Cerebellar nuclear complex (tissue), 1 donor: ENCODE measurements at regions not wholly inside any gene's neighbourhood (a gene's known extent, or its start where the extent isn't known, plus 50 kb on each side); places are given as distances from the start of the nearest gene placed in this dataset.

Experiments used
- DNase-seq, 2 experiments: peaks; one replicate each; lab custom pipeline; 2025; lab: John Stamatoyannopoulos, UW

DNA sequence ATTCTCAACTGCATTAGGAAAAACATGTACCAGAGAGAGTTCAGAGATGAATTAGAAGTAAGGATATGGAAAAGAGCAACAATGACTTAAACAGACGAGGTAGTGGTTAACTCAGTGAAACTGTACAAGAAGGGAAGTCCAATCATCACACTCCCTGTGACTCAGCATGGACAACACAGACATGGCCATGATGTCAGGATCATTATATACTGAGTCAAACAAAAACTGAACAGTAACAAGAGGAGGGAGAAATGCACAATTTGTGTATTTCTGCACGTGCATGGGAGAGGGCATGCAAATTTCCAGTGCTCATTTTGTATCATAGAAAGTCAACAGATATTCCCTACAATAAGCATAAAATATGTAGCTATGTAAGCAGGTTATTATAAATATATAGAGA is 1037.8 kb downstream of the BCL11B start:
- DNase-seq: no peak

DNA sequence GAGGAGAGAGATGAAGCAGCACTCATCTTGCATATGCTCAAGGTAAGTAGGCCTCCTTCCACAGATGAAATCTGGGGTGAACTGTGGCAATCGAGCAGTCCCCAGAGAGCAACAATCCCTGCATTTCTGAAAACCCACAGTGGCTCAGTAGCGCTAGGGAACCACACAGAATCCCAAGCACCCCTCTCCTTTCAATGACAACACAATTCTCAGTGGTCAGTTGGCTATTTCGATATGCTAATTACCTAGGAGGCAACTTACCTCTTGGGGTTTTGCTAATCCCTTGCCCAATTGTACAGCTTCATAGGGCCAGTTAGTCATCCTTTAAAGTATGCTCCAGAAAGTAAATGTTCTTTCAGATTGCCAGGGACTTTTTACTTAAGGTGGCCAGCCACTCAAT is 1035.7 kb downstream of the BCL11B start:
- DNase-seq: no peak

DNA sequence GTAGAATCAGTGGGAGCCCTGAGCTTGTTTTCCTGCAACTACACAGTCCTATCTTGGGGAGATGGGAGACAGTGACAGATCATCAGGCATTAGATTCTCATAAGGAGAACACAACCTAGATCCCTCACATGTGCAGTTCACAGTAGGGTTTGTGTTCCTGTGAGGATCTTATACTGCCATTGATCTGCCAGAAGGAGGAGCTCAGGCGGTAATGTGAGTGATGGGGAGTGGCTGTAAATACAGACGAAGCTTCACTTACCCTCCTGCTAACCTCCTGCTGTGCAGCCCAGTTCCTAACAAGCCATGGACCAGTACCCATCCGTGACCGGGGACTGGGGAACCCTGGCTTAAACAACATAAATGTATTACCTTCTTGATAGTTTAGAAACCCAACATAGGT is 1034.1 kb downstream of the BCL11B start:
- no peak for DNase-seq

DNA sequence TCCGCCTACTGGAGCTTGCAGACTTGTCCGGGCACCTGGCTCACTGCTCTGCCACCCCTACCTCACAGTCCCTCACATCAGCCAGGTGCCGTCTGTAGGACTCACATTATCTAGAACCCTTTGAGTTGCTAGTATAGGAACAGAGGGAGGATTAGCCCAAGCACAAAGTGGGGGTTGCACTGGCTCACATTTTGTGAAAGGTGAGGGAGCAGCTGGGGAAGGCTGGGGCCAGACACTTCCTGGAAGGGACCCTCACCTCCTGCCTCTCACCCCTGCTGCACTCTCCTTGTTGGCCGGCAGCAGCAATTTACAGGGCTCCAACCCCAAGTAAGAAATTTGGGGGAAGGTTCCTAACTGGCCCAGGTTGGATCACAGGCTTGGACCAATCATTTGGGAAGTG is 1031.6 kb downstream of the BCL11B start:
- no peak for DNase-seq

DNA sequence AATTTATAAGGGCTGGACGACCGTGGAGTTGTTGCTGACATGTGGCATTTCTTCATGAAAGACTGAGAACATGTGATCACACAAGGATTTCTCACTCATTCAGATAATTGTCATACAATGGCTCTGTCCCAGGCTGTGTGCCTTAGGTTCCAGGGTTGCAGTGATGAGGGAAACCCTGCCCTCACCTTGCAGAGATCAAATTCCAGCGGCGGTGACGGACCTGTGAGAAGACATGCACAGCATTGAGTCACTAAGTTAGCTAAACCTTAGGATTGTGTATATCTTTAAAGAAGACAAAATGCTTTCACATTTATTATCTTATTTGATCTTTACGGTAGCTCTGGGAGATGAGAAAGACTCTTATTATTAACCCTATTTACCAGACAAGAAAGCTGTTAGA is 1029.1 kb downstream of the BCL11B start:
- no peak for DNase-seq

DNA sequence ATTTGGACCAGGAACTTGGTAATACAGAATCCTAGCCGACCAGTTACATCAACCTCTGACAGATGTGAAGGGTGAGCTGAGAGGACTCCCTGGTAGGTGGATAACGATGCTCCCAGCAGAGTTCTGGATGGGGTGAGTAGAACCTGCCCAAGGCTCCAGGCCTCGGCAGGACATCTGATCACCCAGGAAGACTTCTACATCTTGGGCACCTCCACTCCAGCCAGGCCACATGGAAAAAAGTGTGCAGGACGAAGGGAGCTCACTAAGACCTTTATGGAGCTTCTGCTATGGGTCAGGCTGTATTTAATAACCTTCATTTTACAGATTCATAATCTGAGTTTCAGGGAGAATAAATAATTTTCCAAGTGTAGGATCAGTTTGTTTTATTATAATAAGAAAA is 1028.7 kb downstream of the BCL11B start:
- DNase-seq: no peak

DNA sequence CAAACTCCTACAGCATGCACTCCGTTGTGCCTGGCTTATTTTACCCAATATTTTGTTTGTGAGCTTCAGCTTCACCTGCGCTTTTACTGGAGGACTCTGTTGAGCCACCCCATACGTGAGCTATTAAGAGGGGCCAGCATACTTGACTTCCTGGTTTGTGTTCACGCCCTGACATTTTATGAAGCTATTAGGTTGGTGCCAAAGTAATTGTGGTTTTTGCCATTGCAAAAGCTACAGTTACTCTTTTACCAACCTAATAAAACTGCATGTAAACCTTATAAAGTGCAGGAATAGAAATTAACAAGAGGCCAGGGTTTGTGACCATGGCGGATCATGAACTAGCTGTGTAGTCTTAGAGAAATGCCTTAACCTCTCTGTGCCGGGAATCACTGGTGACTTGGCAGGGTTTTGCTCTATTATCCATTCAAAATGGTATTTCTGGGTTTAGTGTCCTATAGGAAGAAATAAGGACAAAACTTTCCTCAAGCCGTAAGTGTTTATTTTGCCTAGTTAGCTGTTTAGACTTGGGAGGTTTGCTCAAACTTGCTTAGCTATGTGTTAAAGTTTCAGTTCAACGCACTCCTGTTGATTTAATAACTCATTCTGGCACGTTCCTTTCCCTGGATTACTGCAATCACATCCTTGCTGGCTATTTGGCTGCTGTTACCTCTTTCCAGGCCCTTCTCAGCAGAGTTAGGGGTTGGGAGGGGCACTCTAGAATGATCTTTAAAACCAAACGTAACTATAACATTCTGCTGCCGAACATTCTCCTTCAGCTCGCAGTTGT is 1027.6 kb downstream of the BCL11B start:
- DNase-seq: no peak

DNA sequence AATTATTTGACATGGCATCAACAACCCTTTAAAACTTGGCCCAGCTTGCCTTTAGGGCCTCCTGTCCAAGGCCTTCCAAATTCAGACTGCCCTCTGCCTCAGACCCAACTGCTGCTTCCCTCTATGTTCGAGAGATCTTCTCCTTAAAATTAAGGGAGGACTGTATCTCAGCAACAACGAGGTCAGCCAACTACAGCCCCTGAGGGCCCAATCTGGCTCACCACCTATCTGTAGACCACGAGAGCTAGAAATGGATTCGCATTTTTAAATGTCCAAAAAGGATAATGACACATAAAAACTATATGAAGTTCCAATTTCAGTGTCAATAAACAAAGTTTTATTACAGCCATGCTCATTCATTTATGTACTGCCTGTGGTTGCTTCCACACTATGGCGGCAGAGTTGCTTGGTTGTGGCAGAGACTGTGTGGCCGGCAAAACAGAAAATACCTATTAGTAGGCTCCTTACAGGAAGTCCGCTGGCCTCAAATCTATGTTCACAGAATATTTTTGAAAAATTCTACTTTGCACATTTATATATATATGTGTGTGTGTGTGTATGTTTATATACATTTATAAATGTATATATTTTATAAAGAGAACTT is 1026.9 kb downstream of the BCL11B start:
- DNase-seq: no peak

DNA sequence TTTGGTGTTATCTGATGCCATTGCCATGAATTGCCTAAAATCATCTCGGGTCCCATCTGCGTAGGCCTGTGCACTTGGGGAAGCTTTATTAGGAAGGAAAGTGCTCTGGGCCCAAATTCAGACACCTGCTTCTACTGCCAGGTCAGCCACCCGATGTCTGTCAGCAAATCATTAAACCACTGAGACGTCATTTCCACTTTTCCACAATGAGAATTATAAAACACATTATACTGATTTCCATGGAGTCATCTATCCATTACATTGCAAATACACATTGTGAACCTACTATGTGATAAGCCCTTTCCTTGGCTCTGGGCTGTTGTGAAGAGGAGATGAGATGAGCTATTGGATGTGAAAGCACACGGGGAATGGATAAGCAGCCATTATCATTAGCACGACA is 1022.9 kb downstream of the BCL11B start:
- no peak for DNase-seq

DNA sequence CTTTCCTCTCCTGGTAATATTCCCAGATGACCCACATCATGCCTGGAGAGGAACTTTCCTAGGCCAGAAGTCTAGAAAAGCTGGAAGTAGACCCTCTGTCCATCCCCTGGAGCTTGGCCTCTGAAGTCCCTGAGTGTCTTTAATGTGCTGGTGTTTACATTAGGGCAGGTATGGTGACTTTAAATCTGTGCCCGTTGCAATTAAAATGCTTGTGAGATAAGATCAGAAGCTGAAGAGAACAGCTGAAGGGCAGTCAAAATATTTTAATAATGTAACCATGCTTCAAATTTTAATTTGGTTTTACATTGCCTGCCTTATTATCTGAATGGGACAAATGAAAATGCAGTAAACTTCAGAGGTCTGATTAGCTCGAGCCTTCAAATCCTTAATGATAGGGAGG is 1022.5 kb downstream of the BCL11B start:
- DNase-seq: no peak

DNA sequence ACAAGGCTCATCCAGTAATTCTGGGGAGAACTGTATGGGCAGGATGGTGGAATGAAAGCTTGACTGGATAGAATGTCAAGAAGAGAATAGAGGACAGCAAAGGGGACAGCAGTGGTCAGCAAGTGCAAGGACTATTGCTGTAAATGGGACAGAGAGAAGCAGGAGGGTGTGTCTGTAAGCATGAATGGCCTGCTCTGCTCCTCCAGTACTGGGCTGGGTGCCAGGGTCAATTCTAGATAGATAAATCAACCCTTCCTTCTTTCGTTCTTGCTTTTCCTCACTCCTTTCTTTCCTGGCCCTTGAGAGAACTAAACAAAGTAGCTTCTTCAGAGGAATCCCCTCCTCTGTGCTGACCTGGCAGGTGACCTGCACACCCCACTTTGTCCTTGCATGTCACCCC is 1019.2 kb downstream of the BCL11B start:
- no peak for DNase-seq

DNA sequence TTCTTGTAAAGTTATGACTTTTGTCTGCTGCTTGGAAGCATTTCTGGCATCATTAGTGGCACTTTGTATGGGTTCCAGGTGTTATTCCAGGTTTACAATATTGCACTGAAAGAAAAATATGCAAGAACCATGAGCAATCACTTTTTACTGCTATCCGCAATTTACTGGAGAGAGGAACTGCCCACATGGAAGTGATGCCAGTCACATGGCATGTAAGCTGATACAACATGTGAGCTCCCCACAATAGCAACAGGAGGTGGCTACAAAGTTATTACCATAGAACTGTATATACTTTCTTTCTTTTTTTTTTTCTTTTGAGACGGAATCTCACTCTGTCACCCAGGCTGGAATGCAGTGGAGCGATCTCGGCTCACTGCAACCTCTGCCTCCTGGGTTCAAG is 1012.1 kb downstream of the BCL11B start:
- DNase-seq: no peak

DNA sequence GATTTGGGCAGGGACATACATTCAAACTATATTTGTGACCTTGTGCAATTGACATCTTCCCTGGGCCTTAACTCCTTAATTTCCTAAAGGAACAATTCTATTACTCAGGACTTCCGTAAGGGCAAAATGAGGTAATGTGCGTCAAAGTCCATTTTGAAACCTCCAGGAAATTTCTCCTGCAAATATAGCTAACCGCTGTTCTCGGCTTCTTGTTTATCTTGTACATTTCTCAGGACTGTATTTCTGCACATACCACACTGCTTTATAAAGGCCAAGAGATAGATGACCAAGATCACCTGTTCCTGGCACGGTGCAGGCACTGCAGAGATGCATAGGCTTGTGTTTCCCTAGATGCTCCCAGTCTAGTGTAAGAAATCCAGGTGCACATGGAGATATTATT is 1009.4 kb downstream of the BCL11B start:
- no peak for DNase-seq

DNA sequence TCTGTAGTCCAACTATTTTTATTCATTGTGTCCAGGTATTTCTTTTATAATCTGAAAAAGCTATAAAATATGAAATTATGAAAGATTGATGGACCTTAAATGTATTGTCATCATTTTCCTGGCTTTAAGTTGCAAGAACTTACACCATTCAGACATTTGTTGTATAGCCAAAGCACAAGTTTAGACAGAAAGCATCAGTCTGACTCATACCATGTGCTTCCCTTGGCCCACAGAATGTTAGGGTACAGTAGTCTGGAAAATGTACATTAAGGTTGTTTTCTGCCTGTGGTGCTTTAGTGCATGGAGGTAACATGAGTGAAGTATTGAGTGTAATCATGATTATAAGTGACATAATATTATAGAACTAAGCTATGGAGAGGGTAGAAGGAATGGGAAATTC is 1002.5 kb downstream of the BCL11B start:
- DNase-seq: no peak

DNA sequence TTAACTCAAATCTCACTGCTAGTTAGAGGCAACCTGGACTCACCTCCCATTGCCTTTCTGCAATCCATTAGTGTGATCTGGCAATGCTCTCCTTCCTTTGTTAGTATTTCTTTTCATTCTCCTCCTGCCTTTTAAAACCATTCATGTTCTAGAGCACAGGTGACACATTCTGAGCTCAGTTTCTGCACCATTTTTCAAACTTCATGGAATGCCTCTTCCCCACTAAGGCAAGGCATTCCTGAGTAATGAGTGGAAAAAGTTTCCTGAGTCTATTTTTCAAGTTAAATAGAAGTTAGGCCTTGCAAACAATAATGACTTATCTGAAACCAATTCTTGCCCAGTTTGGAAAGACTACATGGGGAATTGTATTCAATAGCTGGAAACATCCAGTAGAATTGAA is 1001.8 kb downstream of the BCL11B start:
- no peak for DNase-seq

DNA sequence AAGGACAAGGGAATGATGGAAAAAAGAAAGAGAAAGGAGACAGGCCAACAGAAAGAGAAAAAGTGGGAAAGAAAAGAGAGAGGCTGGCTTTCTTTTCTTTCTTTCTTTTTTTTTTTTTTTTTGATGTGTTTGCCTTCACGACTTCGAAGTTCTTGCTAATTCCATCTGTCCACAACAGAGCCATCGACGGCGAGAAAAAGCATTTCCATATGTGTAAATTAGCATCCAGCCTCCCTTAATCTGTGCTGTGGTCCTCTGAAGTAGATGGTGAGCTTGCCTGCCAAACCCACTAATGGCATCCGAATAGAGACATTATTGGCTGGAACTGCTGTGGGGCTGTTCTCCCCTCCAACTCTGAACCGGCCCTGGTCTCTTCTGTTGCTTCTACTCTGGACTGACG is 997.4 kb downstream of the BCL11B start:
- no peak for DNase-seq

DNA sequence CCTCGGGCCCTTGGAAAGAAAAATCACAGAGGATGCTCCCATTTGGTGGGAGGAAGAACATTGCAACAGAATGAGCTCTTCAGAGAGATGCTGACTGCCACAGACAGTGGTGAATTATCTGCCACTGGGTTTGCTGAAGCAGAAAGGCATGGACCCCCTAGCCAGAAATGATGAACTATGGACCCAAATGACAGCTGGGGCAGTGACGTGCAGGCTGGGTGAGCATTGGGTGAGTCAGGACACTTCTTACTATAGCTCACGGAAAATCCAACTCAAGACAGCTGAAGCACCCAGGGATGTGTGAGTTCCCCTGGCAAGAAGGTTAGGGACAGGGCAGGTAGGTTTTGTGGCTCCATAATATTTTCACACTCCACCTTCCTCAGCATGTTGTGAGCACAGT is 993.2 kb downstream of the BCL11B start:
- no peak for DNase-seq

DNA sequence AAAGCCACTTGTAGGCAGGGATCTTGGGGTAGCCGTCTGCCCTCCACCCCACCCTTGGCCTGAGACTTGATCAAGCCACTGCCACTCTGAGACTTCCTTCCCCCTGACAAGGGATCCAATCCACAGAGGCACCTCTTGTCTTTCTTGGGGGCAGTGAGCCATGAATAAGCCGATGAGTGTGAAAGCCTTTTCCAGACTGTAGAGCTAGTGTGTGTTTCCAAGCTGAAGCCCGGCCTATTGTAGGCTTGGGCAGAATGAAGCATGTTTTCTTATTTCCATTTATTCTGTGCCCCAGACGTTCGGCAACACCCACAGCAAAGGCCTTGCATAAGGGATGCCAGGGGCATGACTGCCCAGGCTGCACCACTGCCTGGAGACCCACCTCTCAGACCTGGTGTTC is 991.6 kb downstream of the BCL11B start:
- DNase-seq: no peak

DNA sequence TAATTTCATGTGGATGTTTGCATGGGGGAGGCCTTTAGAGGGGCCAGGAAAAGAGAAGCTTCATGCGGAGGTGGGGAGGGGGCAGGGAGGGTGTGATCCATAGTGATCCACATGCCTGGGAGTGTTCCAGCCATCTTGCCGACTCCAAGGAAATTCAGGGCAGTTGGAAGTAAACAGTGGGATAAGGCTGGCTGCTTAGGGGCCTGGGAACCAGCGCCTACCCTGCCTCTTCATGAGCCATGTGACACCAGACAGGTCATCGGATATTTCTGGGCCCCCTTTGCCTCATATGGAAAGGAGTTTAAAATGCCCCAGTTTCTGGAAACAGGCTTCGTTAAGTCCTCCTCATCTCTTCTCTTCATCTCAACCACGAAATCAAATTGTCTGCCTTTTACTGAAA is 983.2 kb downstream of the BCL11B start:
- DNase-seq: no peak

DNA sequence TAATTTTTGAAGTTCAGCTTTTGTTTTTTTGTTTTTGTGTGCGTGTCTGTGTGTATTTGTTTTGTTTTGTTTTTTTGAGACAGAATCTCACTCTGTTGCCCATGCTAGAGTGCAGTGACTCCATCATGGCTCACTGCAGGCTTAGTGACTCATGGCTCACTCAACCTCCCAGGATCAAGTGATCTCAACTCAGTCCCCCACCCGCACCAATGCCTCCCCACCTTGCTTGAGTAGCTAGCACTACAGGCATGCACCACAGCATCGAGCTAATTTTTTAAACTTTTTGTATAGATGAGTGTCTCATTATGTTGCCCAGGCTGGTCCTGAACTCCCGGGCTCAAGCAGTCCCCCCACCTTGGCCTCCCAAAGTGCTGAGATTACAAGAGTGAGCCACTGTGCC is 981.4 kb downstream of the BCL11B start:
- DNase-seq: no peak

DNA sequence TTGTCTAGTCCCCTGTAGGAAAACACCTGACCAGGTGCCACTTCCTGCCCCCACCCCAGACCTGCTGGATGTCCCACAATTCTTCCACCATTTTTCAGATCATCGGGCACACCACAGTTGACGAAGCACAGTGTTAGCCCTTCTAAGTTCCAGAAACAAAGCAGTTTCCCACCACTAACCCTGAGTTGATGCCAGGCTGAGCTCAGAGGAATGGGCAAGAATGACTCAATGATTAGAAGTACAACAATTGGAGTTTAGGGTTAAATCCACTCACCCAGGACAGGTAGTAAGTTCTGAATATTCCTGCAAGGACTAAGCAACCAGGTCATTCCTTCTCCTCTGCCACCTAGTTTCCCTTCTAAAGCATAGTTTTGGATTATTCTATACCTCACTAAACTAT is 979.8 kb downstream of the BCL11B start:
- no peak for DNase-seq

DNA sequence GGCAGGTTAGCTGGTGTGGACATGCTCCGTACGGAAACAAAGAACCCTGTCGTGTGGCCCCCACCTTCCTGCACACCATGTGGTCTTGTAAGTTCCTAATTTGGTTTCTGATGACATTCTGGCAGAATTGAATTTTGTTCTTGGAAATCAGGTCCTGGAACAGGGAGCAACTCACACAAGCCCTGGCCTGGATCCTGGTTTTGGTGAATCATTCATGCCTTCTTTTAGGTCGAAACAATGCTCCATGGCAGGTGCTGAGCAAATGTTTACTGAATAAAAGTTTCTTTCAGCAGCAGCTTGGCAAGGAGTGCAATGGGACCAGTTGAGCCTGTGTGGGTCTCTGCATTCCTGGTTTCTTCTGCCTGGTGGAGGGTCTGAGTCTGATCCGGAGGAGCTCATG is 978.4 kb downstream of the BCL11B start:
- no peak for DNase-seq

DNA sequence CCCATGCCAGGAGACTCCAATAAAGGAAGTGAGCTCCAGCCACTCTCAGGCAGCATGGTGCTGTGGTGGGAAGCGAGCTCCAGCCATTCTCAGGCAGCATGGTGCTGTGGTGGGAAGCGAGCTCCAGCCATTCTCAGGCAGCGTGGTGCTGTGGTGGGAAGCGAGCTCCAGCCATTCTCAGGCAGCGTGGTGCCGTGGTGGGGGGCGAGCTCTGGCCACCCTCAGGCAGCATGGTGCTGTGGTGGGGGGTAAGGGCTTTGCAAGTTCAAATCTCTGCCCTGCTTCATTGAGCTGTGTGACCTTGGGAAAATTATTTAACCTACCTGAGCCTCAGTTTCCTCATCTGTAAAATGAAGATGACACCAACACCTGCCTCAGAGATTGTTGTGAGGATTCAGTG is 975.1 kb downstream of the BCL11B start:
- no peak for DNase-seq

DNA sequence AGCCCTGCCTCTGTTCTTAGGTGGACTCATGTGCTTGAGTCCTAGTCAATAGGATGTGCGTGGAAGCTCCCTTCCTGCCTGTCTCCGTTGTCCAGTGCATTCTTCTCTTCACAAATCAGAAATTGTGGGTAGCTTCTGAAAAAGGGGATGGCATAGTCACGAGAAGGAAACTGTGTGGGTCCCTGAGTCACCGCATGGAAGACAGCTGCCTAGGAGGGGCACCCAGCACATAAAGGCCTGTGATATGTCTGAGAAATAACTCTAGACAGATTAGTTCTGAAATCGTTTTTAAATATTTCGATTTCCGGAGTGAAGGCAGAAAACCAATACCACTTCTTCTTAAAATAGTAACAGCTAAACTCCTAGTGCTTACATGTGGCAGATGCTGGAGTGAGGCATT is 974.4 kb downstream of the BCL11B start:
- no peak for DNase-seq
